Keratinocyte (primary cell): ENCODE measurements at regions not wholly inside any gene's neighbourhood (a gene's known extent, or its start where the extent isn't known, plus 50 kb on each side); places are given as distances from the start of the nearest gene placed in this dataset.

Experiments used
- CTCF ChIP-seq, 3 experiments: IDR thresholded peaks in 1 of 3; conservative IDR thresholded peaks in 1 of 3; optimal IDR thresholded peaks in 1 of 3; 2 replicates in 2 of 3; 3 replicates in 1 of 3; pipeline versions ENCODE3 to v1.5.1; 2011; ENCODE audit warnings: low read length in 3 of 3, mild to moderate bottlenecking in 3 of 3, moderate library complexity in 2 of 3, control low read depth in 1 of 3, inconsistent platforms in 1 of 3; ENCODE audit not compliant: insufficient read depth in 2 of 3; ENCODE audit errors: extremely low read depth in 1 of 3
- EZH2 ChIP-seq: IDR thresholded peaks from one replicate; pipeline ENCODE4 v1.6.1; 2012; ENCODE audit warnings: inconsistent platforms, mild to moderate bottlenecking, low read length, moderate library complexity

- TF ChIP-seq CTCF (optimal IDR thresholded peaks at IDR 0.05 in 1 of 3, IDR thresholded peaks at IDR 0.05 in 1 of 3, conservative IDR thresholded peaks at IDR 0.05 in 1 of 3; ENCODE audit: extremely low read depth in 1 of 3, insufficient read depth in 2 of 3, low read length in 3 of 3) (no peak), EZH2 (no peak)
Observed at GRCh38 chr3:191085091-191085490, 114.0 kb upstream of the OSTN start.
